T-cell (primary cell): ENCODE measurements at regions not wholly inside any gene's neighbourhood (a gene's known extent, or its start where the extent isn't known, plus 50 kb on each side); places are given as distances from the start of the nearest gene placed in this dataset.

ENCODE experiments used
- ATAC-seq, 4 experiments: fragments of 200-7000 bp in 3 of 4; fragments of 150-1000 bp in 1 of 4; cut with Tn5 transposase; replicated peaks in 1 of 4; 1 replicate in 3 of 4; 2 replicates in 1 of 4; pipeline ENCODE4 v1.10.0; 2021; ENCODE audit warnings: moderate library complexity in 3 of 4, mild to moderate bottlenecking in 2 of 4, moderate number of reproducible peaks in 1 of 4
- CTCF ChIA-PET, 2 donors: fragments of 300-600 bp; sonication (Branson Sonifier 250); formaldehyde crosslinking; loops; one replicate each; lab custom pipeline; 2022; ENCODE audit warnings: antibody characterized with exemption in 2 of 2; lab: Charles Lee
- POLR2A ChIA-PET, 2 donors: fragments of 300-600 bp; sonication (Branson Sonifier 250); formaldehyde crosslinking; loops; one replicate each; lab custom pipeline; 2022; ENCODE audit warnings: antibody characterized with exemption in 2 of 2; lab: Charles Lee
- DNase-seq, 35 experiments: peaks; one replicate each; pipeline versions ENCODE4 v3.0.0 to v3.0.0-alpha.2; 2013 to 2023
- H3K27ac ChIP-seq: one replicate; pipeline ENCODE4 v1.5.1; 2013; ENCODE audit warnings: low read length
- H3K27me3 ChIP-seq, 2 experiments: replicated peaks in 1 of 2; 1 replicate in 1 of 2; 2 replicates in 1 of 2; pipeline versions ENCODE4 v1.6.1 to v1.7.0; 2013; ENCODE audit warnings: low read length in 1 of 2, mixed read lengths in 1 of 2; ENCODE audit not compliant: control insufficient read depth in 2 of 2, insufficient read depth in 2 of 2; ENCODE audit errors: extremely low read depth in 1 of 2
- H3K36me3 ChIP-seq, 2 donors: 1 replicate in 1 of 2; 2 replicates in 1 of 2; pipeline versions ENCODE4 v1.6.1 to v1.7.0; 2013; ENCODE audit warnings: low read length in 1 of 2; ENCODE audit not compliant: control insufficient read depth in 2 of 2, insufficient read depth in 1 of 2; ENCODE audit errors: extremely low read depth in 1 of 2
- H3K4me1 ChIP-seq, 2 experiments: 1 replicate in 1 of 2; 2 replicates in 1 of 2; pipeline versions ENCODE4 v1.6.1 to v1.7.0; 2013; ENCODE audit warnings: low read length in 2 of 2, mixed read lengths in 1 of 2; ENCODE audit not compliant: insufficient read depth in 2 of 2, control insufficient read depth in 1 of 2; ENCODE audit errors: extremely low read depth in 1 of 2
- H3K4me3 ChIP-seq, 2 donors: 1 replicate in 1 of 2; 2 replicates in 1 of 2; pipeline versions ENCODE4 v1.5.1 to v1.7.0; 2013; ENCODE audit warnings: mild to moderate bottlenecking in 2 of 2, low read length in 1 of 2, moderate library complexity in 1 of 2; ENCODE audit not compliant: control insufficient read depth in 1 of 2; ENCODE audit errors: extremely low read depth in 1 of 2
- H3K9me3 ChIP-seq: 2 replicates; pipeline ENCODE4 v1.7.0; 2013
- H3K27ac Mint-ChIP-seq, 2 donors: one replicate each; pipeline ENCODE4 v1.8.0; 2020 to 2021; ENCODE audit warnings: mild to moderate bottlenecking in 2 of 2, mixed read lengths in 2 of 2
- H3K27me3 Mint-ChIP-seq, 2 donors: one replicate each; pipeline ENCODE4 v1.8.0; 2021 to 2022; ENCODE audit warnings: mixed read lengths in 2 of 2
- H3K36me3 Mint-ChIP-seq: one replicate; pipeline ENCODE4 v1.8.0; 2021; ENCODE audit warnings: mixed read lengths
- H3K4me1 Mint-ChIP-seq, 3 donors: one replicate each; pipeline ENCODE4 v1.8.0; 2020 to 2022; ENCODE audit warnings: mixed read lengths in 3 of 3, mild to moderate bottlenecking in 1 of 3
- H3K4me3 Mint-ChIP-seq, 3 donors: one replicate each; pipeline ENCODE4 v1.8.0; 2020 to 2022; ENCODE audit warnings: mild to moderate bottlenecking in 3 of 3, mixed read lengths in 3 of 3, moderate library complexity in 3 of 3
- H3K9me3 Mint-ChIP-seq, 3 donors: one replicate each; pipeline ENCODE4 v1.8.0; 2020 to 2022; ENCODE audit warnings: mixed read lengths in 3 of 3
- WGBS: methylation state at CpG from one replicate; pipeline ENCODE4 v1.1.5; 2013; ENCODE audit warnings: missing lambda C conversion rate; ENCODE audit not compliant: insufficient coverage; 5-methylcytosine and 5-hydroxymethylcytosine counted together

- Mint-ChIP-seq H3K9me3 (peaks cover 10 to 32% (median 24%) of the 10 kb centered on the region in 3 donors), H3K27ac (no peak overlapping the region), H3K4me1 (no peaks in the 10 kb centered on the region), H3K27me3 (no peaks in the 10 kb centered on the region), H3K4me3 (no peak overlapping the region), H3K36me3 (no peaks in the 10 kb centered on the region)
- POLR2A ChIA-PET = no interaction called here
- DNase-seq (no peak), ATAC-seq (no peak)
- Histone ChIP-seq H3K9me3 (no peaks in the 10 kb centered on the region), H3K36me3 (no peaks in the 10 kb centered on the region), H3K27me3 (no peaks in the 10 kb centered on the region), H3K4me1 (peaks cover 0 to 2% of the 10 kb centered on the region in 2 experiments), H3K4me3 (no peak overlapping the region), H3K27ac (no peak overlapping the region)
- CTCF ChIA-PET = no interaction called here
- no CpG with 5 or more reads among the region's 3 CpGs for WGBS
Measured at GRCh38 chr18:44265437-44265836, 415.3 kb upstream of the SETBP1 start.

DNA sequence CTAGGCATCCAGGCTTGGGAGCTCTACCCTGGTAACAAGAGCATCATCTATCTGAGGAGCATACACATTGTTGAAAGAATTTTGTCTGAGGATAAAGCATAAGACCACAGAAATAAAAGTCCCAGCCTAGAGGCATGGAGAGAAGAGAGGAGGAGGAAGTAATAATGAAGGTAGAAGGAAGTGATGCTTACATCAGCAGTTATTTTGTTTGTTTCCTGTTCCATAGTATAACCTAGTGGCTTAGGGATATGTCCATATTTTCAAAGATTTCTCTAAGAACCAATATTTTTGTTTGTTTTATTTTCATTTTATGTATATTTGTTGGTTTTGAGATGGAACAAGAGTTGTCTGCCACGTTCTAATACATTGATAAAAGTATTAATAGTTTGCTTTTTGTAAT, 407.4 kb upstream of the SETBP1 start:
- Mint-ChIP-seq H3K36me3 (no peaks in the 10 kb centered on the region), H3K27ac (no peak overlapping the region), H3K27me3 (no peaks in the 10 kb centered on the region), H3K9me3 (peaks cover 4 to 9% (median 6%) of the 10 kb centered on the region in 3 donors), H3K4me1 (no peaks in the 10 kb centered on the region), H3K4me3 (no peak overlapping the region)
- Histone ChIP-seq H3K4me1 (no peaks in the 10 kb centered on the region), H3K4me3 (no peak overlapping the region), H3K9me3 (no peaks in the 10 kb centered on the region), H3K27me3 (no peaks in the 10 kb centered on the region), H3K36me3 (no peaks in the 10 kb centered on the region), H3K27ac (no peak overlapping the region)
- ChIA-PET CTCF (no interaction called here), POLR2A (no interaction called here)
- no peak for DNase-seq
- 80% methylated on average over 1 of the region's 1 CpG for WGBS
- no peak for ATAC-seq

- WGBS = no CpG with 5 or more reads among the region's 2 CpGs
- Histone ChIP-seq H3K4me3 (no peak overlapping the region), H3K36me3 (no peaks in the 10 kb centered on the region), H3K4me1 (no peaks in the 10 kb centered on the region), H3K9me3 (no peaks in the 10 kb centered on the region), H3K27me3 (no peaks in the 10 kb centered on the region), H3K27ac (no peak overlapping the region)
- peaks cover 0 to 5% (median 0%) of the 10 kb centered on the region in 3 donors for H3K9me3 Mint-ChIP-seq
- no peak for DNase-seq
- H3K4me3 Mint-ChIP-seq = no peak overlapping the region
- ChIA-PET POLR2A (no interaction called here), CTCF (no interaction called here)
- no peak overlapping the region for H3K27ac Mint-ChIP-seq
- no peaks in the 10 kb centered on the region for H3K27me3 Mint-ChIP-seq
- ATAC-seq = no peak
- H3K36me3 Mint-ChIP-seq = no peaks in the 10 kb centered on the region
- H3K4me1 Mint-ChIP-seq = no peaks in the 10 kb centered on the region
Measured at GRCh38 chr18:44280479-44280878, 400.2 kb upstream of the SETBP1 start.

DNA sequence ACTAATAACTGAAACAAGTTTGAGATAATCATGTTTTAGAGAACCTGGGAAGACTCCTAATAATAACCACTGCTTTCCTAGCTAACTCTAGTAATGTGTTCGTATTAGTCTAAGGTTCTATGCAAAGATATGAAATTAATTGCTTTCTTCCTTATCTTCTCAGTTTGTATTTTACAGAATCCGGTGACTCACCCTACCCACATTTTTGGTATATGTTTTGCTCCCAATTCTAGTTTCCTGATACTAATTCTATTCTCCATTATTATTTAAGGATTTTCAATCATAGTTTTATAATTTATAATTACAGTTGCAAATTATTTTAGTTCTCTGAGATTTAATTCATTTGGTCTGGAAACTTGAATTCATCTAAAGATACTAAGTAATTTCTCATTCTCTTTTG, 394.6 kb upstream of the SETBP1 start:
- Histone ChIP-seq H3K27me3 (no peaks in the 10 kb centered on the region), H3K27ac (no peak overlapping the region), H3K4me1 (no peaks in the 10 kb centered on the region), H3K36me3 (no peaks in the 10 kb centered on the region), H3K4me3 (no peak overlapping the region), H3K9me3 (no peaks in the 10 kb centered on the region)
- CTCF ChIA-PET = no interaction called here
- Mint-ChIP-seq H3K36me3 (no peaks in the 10 kb centered on the region), H3K9me3 (peaks cover 0 to 5% (median 0%) of the 10 kb centered on the region in 3 donors), H3K27ac (no peak overlapping the region), H3K4me1 (no peaks in the 10 kb centered on the region), H3K27me3 (no peaks in the 10 kb centered on the region), H3K4me3 (no peak overlapping the region)
- WGBS = no CpG with 5 or more reads among the region's 2 CpGs
- no peak for ATAC-seq
- DNase-seq = no peak
- POLR2A ChIA-PET = no interaction called here

DNA sequence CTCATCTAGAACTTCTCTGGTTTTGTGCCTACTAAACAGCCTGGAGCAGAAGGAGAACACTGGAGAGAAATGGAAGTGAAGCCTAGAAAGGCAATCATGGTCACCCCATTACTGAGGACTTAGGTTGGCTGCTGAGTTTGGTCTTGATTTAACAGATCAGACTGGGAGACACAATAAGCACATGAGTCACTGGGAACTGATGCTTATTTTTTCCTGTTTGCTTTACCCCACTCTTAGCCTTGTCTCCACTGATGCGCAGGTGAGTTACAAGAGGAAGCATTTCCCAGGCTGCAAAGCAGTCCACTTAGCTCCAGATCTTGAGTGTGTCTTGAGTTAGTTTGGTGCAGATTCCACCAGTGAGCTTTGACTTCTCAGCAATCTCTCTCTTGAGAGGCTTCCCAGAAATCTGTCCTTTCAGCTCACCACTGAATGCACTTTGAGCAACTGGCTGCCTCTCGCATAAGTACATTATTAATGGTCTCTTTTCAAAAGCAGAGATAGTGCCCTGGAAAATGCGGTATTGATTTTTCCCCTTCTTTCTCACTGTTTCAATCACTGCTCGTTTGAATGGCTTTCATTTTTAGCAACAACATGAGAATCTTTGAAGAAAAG, 390.2 kb upstream of the SETBP1 start:
- H3K27ac Mint-ChIP-seq = no peak overlapping the region
- no peaks in the 10 kb centered on the region for H3K36me3 Mint-ChIP-seq
- H3K27ac ChIP-seq = no peak overlapping the region
- no peaks in the 10 kb centered on the region for H3K4me1 Mint-ChIP-seq
- DNase-seq (no peak), ATAC-seq (no peak)
- H3K4me1 ChIP-seq = no peaks in the 10 kb centered on the region
- CTCF ChIA-PET = no interaction called here
- no peaks in the 10 kb centered on the region for H3K27me3 ChIP-seq
- no peaks in the 10 kb centered on the region for H3K9me3 ChIP-seq
- POLR2A ChIA-PET = interaction anchor here in 1 of 2 donors (0.6 kb wide), 1 partner anchor 150 kb away, joined by 3 read pairs; no protein-coding TSS in a partner anchor
- H3K27me3 Mint-ChIP-seq = no peaks in the 10 kb centered on the region
- WGBS = no CpG with 5 or more reads among the region's 4 CpGs
- peaks cover 0 to 11% (median 0%) of the 10 kb centered on the region in 3 donors for H3K9me3 Mint-ChIP-seq
- no peaks in the 10 kb centered on the region for H3K36me3 ChIP-seq
- no peak overlapping the region for H3K4me3 ChIP-seq
- H3K4me3 Mint-ChIP-seq = no peak overlapping the region

DNA sequence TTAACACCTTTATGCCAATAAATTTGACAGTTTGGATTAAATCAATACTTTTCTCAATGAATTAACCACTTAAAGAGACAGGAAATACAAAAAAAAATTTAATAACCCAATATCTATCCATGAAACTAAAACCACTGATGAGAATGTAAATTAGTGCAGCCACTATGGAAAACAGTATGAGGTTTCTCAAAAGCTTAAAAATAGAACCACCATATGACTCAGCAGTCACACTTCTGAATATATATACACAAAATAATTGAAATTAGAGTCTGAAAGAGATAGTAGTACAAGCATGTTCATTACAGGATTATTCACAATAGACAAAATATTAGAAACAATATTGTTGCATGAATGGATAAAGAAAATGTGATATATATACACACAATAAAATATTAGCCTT, 382.1 kb upstream of the SETBP1 start:
- H3K27me3 ChIP-seq = no peaks in the 10 kb centered on the region
- H3K36me3 ChIP-seq = no peaks in the 10 kb centered on the region
- peaks cover 7 to 17% (median 11%) of the 10 kb centered on the region in 3 donors for H3K9me3 Mint-ChIP-seq

GRCh38 chr18:44309185-44309584, 371.5 kb upstream of the SETBP1 start:
- ATAC-seq = no peak
- no peaks in the 10 kb centered on the region for H3K36me3 Mint-ChIP-seq
- Histone ChIP-seq H3K36me3 (no peaks in the 10 kb centered on the region), H3K4me3 (no peak overlapping the region), H3K4me1 (no peaks in the 10 kb centered on the region), H3K27me3 (no peaks in the 10 kb centered on the region), H3K27ac (no peak overlapping the region), H3K9me3 (no peaks in the 10 kb centered on the region)
- ChIA-PET CTCF (no interaction called here), POLR2A (interaction anchor here in 1 of 2 donors (0.5 kb wide), 1 partner anchor 645 kb away, joined by 7 read pairs; no protein-coding TSS in a partner anchor)
- H3K27me3 Mint-ChIP-seq = no peaks in the 10 kb centered on the region
- 100% methylated on average over 1 of the region's 2 CpGs for WGBS
- no peak for DNase-seq
- no peak overlapping the region for H3K4me3 Mint-ChIP-seq
- H3K9me3 Mint-ChIP-seq = peaks cover 8 to 15% (median 10%) of the 10 kb centered on the region in 3 donors
- no peaks in the 10 kb centered on the region for H3K4me1 Mint-ChIP-seq
- H3K27ac Mint-ChIP-seq = no peak overlapping the region

More for the DNA sequence above, 382.1 kb upstream of the SETBP1 start:
- H3K27me3 Mint-ChIP-seq = no peaks in the 10 kb centered on the region
- no peak for DNase-seq
- H3K27ac Mint-ChIP-seq = no peak overlapping the region
- H3K27ac ChIP-seq = no peak overlapping the region
- ChIA-PET CTCF (no interaction called here), POLR2A (no interaction called here)
- no peak for ATAC-seq
- H3K4me1 ChIP-seq = no peaks in the 10 kb centered on the region
- H3K9me3 ChIP-seq = no peaks in the 10 kb centered on the region
- H3K4me3 Mint-ChIP-seq = no peak overlapping the region
- no peak overlapping the region for H3K4me3 ChIP-seq
- no peaks in the 10 kb centered on the region for H3K36me3 Mint-ChIP-seq
- no peaks in the 10 kb centered on the region for H3K4me1 Mint-ChIP-seq
